ENCODE measurements at regions not wholly inside any gene's neighbourhood (a gene's known extent, or its start where the extent isn't known, plus 50 kb on each side); places are given as distances from the start of the nearest gene placed in this dataset.

- TF ChIP-seq CTCF (conservative IDR thresholded peaks at IDR 0.05) (no peak), ZFX (IDR thresholded peaks at IDR 0.05) (no peak)
These were observed 56.6 kb downstream of the SLITRK1 start for GRCh38 chr13:83825676-83826075.

GRCh38 chr13:83824560-83824959, 57.7 kb downstream of the SLITRK1 start:
- TF ChIP-seq ZFX (IDR thresholded peaks at IDR 0.05): no peak
- no peak for TF ChIP-seq CTCF (conservative IDR thresholded peaks at IDR 0.05)

More at GRCh38 chr13:83825676-83826075, 56.6 kb downstream of the SLITRK1 start:
- no peak overlapping the region for H3K27ac ChIP-seq

GRCh38 chr13:83824120-83824519, 58.2 kb downstream of the SLITRK1 start:
- no peak overlapping the region for H3K27ac ChIP-seq
- no peak for TF ChIP-seq ZFX (IDR thresholded peaks at IDR 0.05)
- TF ChIP-seq CTCF (conservative IDR thresholded peaks at IDR 0.05): no peak

More at GRCh38 chr13:83824560-83824959, 57.7 kb downstream of the SLITRK1 start:
- no peak overlapping the region for H3K27ac ChIP-seq

GRCh38 chr13:83819611-83820010, 62.7 kb downstream of the SLITRK1 start:
- no peak overlapping the region for H3K27ac ChIP-seq
- TF ChIP-seq ZFX (IDR thresholded peaks at IDR 0.05) (no peak), CTCF (conservative IDR thresholded peaks at IDR 0.05) (no peak)

- H3K27ac ChIP-seq: no peak overlapping the region
- TF ChIP-seq ZFX (IDR thresholded peaks at IDR 0.05) (no peak), CTCF (conservative IDR thresholded peaks at IDR 0.05) (no peak)
These were observed 63.1 kb downstream of the SLITRK1 start for GRCh38 chr13:83819156-83819555.

- TF ChIP-seq ZFX (IDR thresholded peaks at IDR 0.05): no peak
- no peak for TF ChIP-seq CTCF (conservative IDR thresholded peaks at IDR 0.05)
- no peak overlapping the region for H3K27ac ChIP-seq
These were observed 66.2 kb downstream of the SLITRK1 start for GRCh38 chr13:83816081-83816480.

- H3K27ac ChIP-seq: no peak overlapping the region
- TF ChIP-seq CTCF (conservative IDR thresholded peaks at IDR 0.05): no peak
- no peak for TF ChIP-seq ZFX (IDR thresholded peaks at IDR 0.05)
These were observed 66.7 kb downstream of the SLITRK1 start for GRCh38 chr13:83815598-83815997.
